HuH-7 (cell line): ENCODE measurements at regions not wholly inside any gene's neighbourhood (a gene's known extent, or its start where the extent isn't known, plus 50 kb on each side); places are given as distances from the start of the nearest gene placed in this dataset.
"Not testable (repeated sequence)": the region's sequence is repeated elsewhere in the genome, so short reads cannot be mapped to it uniquely, and the experiment has no call there.

Experiments used
- DNase-seq: peaks from one replicate; pipeline ENCODE4 v3.0.0; 2011; ENCODE audit warnings: low spot score

- DNase-seq, result no peak
These were observed 259.7 kb downstream of the AHR start for GRCh38 chr7:17558135-17558534.

- DNase-seq, result no peak
These were observed 260.3 kb downstream of the AHR start for GRCh38 chr7:17558558-17559332.

DNA sequence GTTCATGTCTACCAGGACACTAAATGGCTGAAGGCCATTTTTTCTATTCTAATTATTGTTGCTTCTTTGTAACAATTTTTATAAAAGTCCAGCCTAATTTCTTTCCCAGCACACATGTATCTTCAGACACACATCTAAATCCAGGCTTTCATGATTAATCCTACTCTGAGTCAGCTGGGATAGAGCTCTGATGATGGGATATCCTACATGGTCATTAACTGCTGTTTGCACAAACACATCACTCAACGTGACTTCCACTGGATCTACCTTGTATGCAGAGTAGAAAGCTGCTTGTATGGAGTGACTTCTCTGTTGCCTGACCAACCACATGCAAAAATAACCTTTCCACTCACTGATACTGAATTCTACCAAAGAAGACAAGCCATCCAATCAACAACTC lies 260.9 kb downstream of the AHR start:
- peak; percentile 25 for DNase-seq

- DNase-seq, result no peak
These were observed 262.1 kb downstream of the AHR start for GRCh38 chr7:17560516-17560915.

- no peak for DNase-seq
These were observed 262.5 kb downstream of the AHR start for GRCh38 chr7:17560966-17561365.

GRCh38 chr7:17564678-17565212 lies 266.3 kb downstream of the AHR start:
- no peak for DNase-seq

DNA sequence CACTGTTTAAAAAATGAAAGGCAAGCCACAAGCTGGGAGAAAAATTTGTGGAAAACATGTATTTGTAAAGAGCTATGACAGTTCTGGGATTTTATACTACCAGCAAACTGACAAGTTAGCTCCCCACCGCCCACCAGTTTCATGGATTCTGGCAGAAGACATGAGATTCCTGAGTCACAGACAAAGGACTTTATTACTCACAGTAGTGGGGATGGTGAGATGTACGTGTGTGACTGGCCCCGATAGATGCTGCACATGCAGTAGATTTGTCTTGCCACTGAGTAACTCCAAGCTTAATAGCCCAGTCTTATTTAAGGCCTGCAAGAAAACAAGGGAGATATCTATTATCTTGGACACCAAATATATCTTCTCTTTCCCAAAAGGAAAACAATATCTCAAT lies 281.7 kb downstream of the AHR start:
- no peak for DNase-seq

DNA sequence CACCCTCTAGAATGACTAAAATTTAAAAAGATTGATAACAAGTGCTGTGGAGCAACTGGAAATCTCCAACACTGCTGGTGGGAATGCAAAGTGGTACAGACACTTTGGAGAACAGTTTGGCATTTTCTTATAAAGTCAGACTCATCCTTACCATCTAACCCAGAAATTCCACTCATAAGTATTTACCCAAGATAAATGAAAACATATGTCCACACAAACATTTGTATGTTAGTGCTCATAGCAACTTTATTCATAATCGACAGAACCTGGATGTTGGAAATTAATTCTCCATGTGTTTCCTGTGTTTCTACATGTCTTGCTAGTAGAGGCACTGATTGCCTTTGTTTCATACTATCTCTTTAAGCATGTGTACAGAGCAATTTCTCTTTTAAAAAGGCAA lies 282.4 kb downstream of the AHR start:
- DNase-seq, result no peak

- DNase-seq, result no peak
These were observed 282.8 kb downstream of the AHR start for GRCh38 chr7:17581301-17581700.

GRCh38 chr7:17582696-17583095 lies 284.2 kb downstream of the AHR start:
- not testable (repeated sequence) for DNase-seq

- DNase-seq, result no peak
These were observed 285.3 kb downstream of the AHR start for GRCh38 chr7:17583786-17584185.

GRCh38 chr7:17584822-17585221 lies 286.4 kb downstream of the AHR start:
- DNase-seq, result no peak

DNA sequence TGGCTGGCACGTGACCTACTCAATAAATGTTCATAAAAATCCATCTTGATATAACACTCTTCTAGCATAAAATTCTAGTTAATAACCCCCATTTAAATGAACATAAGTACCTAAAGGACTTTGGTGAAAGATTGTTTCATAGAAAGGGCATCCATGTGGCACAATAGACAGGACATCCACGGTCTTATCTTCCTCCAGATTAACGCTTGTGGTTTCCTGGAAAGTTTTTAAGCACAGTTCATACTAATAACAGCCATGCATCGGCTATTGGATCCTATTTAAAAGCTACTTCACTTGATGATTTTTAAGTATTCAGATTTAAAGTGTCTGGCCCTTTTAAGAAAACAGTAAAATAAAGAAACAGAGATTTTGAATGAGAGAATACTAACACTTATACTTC lies 288.3 kb downstream of the AHR start:
- DNase-seq, result no peak

- no peak for DNase-seq
These were observed 290.3 kb downstream of the AHR start for GRCh38 chr7:17588730-17589129.

- no peak for DNase-seq
These were observed 291.2 kb downstream of the AHR start for GRCh38 chr7:17589671-17590070.

DNA sequence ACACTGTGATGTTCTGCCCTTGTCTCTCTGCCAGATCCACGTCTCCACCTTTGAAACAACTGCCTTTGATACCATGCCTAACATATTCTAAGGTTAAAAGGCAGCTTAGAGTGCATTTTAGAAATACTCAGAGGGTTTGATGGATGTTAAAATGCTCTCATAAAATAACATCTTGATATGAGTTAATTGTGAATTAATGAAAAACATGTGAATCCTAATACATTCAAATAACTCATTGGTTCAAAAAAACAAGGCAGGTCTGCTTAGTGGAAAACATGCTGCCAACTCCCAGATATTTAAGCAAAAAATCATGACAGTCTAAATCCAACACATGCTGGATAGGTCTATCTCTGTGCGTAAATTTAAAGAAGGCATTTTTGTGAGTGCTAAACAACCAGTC lies 291.8 kb downstream of the AHR start:
- DNase-seq, result no peak

DNA sequence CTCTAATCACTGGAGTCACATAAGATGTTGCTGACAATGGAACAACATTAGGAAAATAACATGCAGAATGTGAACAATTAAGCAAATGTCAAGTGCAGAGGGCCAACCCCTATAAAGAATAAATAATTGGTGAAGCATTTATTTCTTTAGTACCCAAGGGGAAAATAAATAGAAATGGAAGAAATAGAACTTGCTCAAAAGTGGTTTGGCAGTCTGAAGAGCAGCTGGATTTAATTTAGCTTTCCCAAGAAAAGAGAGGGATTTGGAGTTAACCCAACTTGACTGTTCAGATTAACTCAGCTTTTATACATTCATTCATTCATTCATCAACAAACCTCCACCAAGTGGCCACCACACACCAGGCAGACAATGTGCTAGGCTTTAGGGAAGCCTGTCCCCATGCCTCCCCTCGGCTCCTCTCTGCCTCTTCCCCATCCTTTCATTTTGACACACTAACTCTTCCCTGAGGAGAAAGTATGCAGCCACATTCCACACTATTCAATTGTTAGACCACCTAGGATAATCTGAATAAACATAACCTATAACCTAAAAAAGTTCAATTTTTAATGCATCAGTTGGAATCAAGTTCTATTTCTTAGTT lies 295.5 kb downstream of the AHR start:
- DNase-seq, result no peak

DNA sequence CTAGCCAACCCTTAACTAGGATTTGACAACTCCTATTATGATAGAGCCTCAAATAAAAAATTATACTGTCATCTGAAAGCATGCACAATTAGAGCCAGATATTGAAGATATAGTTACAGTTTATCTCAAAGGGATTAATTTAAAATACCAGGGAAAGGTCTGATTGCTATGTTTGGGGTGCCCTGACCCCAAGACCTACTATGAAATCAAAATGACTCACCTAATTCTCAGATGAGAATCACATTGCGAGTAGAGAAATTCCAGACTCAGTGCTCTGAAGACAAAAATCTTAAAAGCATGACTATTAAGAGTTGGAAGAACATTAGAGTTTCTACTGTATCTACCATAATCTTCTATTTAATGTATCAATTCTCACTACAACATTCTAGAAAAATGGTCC lies 297.1 kb downstream of the AHR start:
- no peak for DNase-seq

DNA sequence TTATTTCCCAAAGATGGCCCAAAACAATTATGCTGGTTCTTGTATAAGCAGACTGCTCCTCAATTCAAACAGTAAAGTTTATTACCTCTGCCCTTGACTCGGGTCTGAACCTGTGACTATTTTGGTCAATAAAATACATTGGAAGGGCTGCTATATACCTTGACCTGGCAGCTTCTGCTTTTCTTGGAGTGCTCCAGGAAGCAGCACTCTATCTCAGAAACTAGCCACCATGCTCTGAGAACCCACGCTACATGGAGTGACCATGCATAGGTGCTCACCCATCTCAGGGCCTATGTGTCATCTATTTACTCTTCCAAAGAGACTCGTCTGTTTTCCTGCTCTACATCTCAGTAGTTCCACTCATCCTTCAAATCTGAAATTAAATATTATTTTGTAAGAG lies 299.9 kb downstream of the AHR start:
- DNase-seq, result no peak

DNA sequence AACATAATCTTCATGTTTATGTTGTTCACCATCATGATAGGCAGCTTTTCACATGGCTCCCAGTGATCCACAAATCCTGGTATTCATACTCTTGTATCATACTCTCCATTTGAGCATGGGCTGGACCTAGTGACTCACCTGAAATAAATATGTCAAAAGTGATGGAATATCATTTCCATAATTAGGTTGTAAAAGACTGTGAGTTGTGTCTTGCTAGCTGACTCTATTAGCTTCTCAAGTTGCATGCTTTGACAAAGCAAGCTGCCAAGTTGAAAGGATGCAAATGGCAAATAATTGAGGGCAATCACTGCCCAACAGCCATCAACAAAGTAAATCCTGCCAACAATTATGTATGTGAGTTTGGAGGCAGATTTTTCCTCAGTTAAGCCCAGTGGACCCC lies 300.4 kb downstream of the AHR start:
- no peak for DNase-seq

DNA sequence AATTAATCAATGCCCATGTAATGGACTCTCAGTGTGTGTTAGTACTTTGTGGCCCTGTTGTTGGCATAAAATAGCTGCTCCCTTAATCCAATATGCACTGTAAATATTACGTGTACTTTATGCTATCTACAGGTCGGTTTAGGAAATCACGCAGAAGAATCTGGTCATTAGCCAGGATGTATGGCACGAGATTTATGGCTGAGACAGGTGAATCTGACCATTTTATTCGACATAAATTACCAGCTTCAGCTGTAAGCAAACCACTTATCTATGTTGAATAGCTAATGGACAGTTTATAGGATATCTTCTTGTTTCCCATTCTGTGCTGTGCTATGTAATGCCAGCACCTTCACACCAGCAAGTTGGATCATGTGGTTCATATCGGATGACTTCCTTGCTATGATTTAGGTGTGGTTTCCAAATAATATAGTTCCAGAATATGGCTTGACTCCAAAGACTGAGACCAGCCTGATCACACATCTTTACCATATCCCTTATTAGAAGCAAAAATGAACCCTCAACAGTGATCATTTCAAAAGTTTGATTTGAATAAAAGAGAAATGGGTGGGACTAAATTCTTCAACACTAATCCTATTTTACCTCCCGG lies 301.4 kb downstream of the AHR start:
- DNase-seq, result no peak

DNA sequence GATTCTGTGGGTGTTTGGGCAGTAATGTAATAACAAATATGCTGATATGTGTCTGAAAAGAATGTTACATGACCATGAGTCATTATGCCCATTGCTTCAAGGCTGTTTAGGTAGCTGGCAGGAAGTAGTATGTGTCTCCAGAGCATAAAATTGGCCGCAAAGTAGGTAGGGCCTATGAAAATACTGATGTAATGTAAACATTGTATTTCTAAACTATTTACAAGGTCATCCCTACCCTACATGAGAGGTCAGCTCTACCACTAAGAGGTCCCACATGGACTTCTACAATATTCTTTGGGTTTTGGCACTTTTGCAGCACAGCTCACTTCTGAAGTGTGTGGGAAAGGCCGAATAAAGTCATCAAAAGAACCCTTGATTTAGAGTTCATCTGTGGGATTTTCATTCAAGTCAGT lies 301.9 kb downstream of the AHR start:
- peak; percentile 40 for DNase-seq

DNA sequence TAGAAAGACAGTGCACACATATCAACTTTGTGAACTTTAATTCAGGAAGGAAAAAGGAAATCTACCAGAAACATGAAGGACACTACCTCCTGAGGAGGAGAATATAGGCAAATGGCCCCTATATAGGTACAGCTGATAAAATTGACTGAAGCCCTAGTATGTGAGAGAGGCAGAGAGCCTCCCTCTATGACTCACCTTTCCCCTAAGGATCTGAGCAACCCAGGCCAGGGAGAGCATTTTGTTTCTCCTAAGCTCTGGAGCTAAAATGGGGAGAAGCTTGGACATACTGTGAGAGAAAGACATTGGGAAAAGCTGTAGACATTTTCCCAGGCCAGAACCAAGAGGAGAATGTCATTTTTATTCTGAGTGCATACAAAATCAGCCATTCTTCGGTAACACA lies 303.5 kb downstream of the AHR start:
- DNase-seq, result no peak
